Muscle layer of colon (tissue), 2 donors: ENCODE measurements at regions not wholly inside any gene's neighbourhood (a gene's known extent, or its start where the extent isn't known, plus 50 kb on each side); places are given as distances from the start of the nearest gene placed in this dataset.
"Not testable (repeated sequence)": the region's sequence is repeated elsewhere in the genome, so short reads cannot be mapped to it uniquely, and the experiment has no call there.

ENCODE experiments used
- H3K27ac ChIP-seq: one replicate; pipeline ENCODE4 v1.7.0; 2013; ENCODE audit warnings: low read depth, mild to moderate bottlenecking, low read length, moderate library complexity
- H3K27me3 ChIP-seq, 2 donors: one replicate each; pipeline ENCODE4 v1.7.0; 2013; ENCODE audit warnings: low read length in 2 of 2, mild to moderate bottlenecking in 2 of 2; ENCODE audit not compliant: insufficient read depth in 2 of 2, control insufficient read depth in 1 of 2
- H3K36me3 ChIP-seq: one replicate; pipeline ENCODE4 v1.7.0; 2013; ENCODE audit warnings: mild to moderate bottlenecking, low read length; ENCODE audit not compliant: insufficient read depth
- H3K4me1 ChIP-seq: one replicate; pipeline ENCODE4 v1.7.0; 2013; ENCODE audit warnings: mild to moderate bottlenecking, low read length; ENCODE audit not compliant: insufficient read depth
- H3K4me3 ChIP-seq, 2 donors: one replicate each; pipeline ENCODE4 v1.7.0; 2013; ENCODE audit warnings: low read length in 2 of 2, low read depth in 1 of 2, mild to moderate bottlenecking in 1 of 2, moderate library complexity in 1 of 2
- H3K9ac ChIP-seq: one replicate; pipeline ENCODE4 v1.7.0; 2013; ENCODE audit warnings: low read length
- H3K9me3 ChIP-seq: one replicate; pipeline ENCODE4 v1.7.0; 2013; ENCODE audit warnings: mild to moderate bottlenecking, low read length
- donor health status: abdominal sarcoma.
- donor health status: Adenocarcinoma of cecum.

GRCh38 chr5:165014439-165014838, 1509.0 kb downstream of the MAT2B start:
- no peaks in the 10 kb centered on the region for H3K27me3 ChIP-seq
- H3K27ac ChIP-seq, result no peak overlapping the region
- H3K36me3 ChIP-seq, result no peaks in the 10 kb centered on the region
- no peaks in the 10 kb centered on the region for H3K9me3 ChIP-seq
- peaks cover 10% of the 10 kb centered on the region for H3K4me1 ChIP-seq
- H3K4me3 ChIP-seq, result no peak overlapping the region
- no peak overlapping the region for H3K9ac ChIP-seq

- H3K4me1 ChIP-seq, result peaks cover 10% of the 10 kb centered on the region
- no peak overlapping the region for H3K27ac ChIP-seq
- no peak overlapping the region for H3K9ac ChIP-seq
- H3K9me3 ChIP-seq, result no peaks in the 10 kb centered on the region
- no peaks in the 10 kb centered on the region for H3K27me3 ChIP-seq
- H3K4me3 ChIP-seq, result no peak overlapping the region
- H3K36me3 ChIP-seq, result no peaks in the 10 kb centered on the region
Observed at GRCh38 chr5:165015126-165015525, 1509.7 kb downstream of the MAT2B start.

- no peaks in the 10 kb centered on the region for H3K9me3 ChIP-seq
- H3K36me3 ChIP-seq, result no peaks in the 10 kb centered on the region
- H3K27ac ChIP-seq, result no peak overlapping the region
- H3K9ac ChIP-seq, result no peak overlapping the region
- no peaks in the 10 kb centered on the region for H3K27me3 ChIP-seq
- H3K4me3 ChIP-seq, result no peak overlapping the region
- H3K4me1 ChIP-seq, result peaks cover 10% of the 10 kb centered on the region
Observed at GRCh38 chr5:165015547-165015946, 1510.1 kb downstream of the MAT2B start.

- H3K4me1 ChIP-seq, result no peaks in the 10 kb centered on the region
- no peaks in the 10 kb centered on the region for H3K9me3 ChIP-seq
- H3K27ac ChIP-seq, result no peak overlapping the region
- H3K9ac ChIP-seq, result no peak overlapping the region
- H3K27me3 ChIP-seq, result no peaks in the 10 kb centered on the region
- H3K4me3 ChIP-seq, result no peak overlapping the region
- H3K36me3 ChIP-seq, result no peaks in the 10 kb centered on the region
Observed at GRCh38 chr5:165026971-165027370, 1521.6 kb downstream of the MAT2B start.

GRCh38 chr5:165028356-165028755, 1522.9 kb downstream of the MAT2B start:
- Histone ChIP-seq H3K4me3 (no peak overlapping the region), H3K36me3 (no peaks in the 10 kb centered on the region), H3K9ac (no peak overlapping the region), H3K27me3 (no peaks in the 10 kb centered on the region), H3K9me3 (no peaks in the 10 kb centered on the region), H3K4me1 (no peaks in the 10 kb centered on the region), H3K27ac (no peak overlapping the region)

GRCh38 chr5:165029099-165029870, 1523.9 kb downstream of the MAT2B start:
- Histone ChIP-seq H3K9me3 (no peaks in the 10 kb centered on the region), H3K27ac (no peak overlapping the region), H3K36me3 (no peaks in the 10 kb centered on the region), H3K9ac (no peak overlapping the region), H3K4me1 (no peaks in the 10 kb centered on the region), H3K27me3 (no peaks in the 10 kb centered on the region), H3K4me3 (no peak overlapping the region)

GRCh38 chr5:165030971-165031370, 1525.6 kb downstream of the MAT2B start:
- no peak overlapping the region for H3K4me3 ChIP-seq
- no peaks in the 10 kb centered on the region for H3K36me3 ChIP-seq
- no peaks in the 10 kb centered on the region for H3K27me3 ChIP-seq
- H3K9me3 ChIP-seq, result no peaks in the 10 kb centered on the region
- H3K4me1 ChIP-seq, result no peaks in the 10 kb centered on the region
- no peak overlapping the region for H3K27ac ChIP-seq
- H3K9ac ChIP-seq, result no peak overlapping the region

- Histone ChIP-seq H3K9me3 (no peaks in the 10 kb centered on the region), H3K4me3 (no peak overlapping the region), H3K36me3 (no peaks in the 10 kb centered on the region), H3K9ac (no peak overlapping the region), H3K4me1 (no peaks in the 10 kb centered on the region), H3K27ac (no peak overlapping the region), H3K27me3 (no peaks in the 10 kb centered on the region)
Observed at GRCh38 chr5:165031371-165031770, 1526.0 kb downstream of the MAT2B start.

GRCh38 chr5:165035520-165035919, 1530.1 kb downstream of the MAT2B start:
- Histone ChIP-seq H3K36me3 (no peaks in the 10 kb centered on the region), H3K4me3 (no peak overlapping the region), H3K4me1 (no peaks in the 10 kb centered on the region), H3K27me3 (no peaks in the 10 kb centered on the region), H3K27ac (no peak overlapping the region), H3K9ac (no peak overlapping the region), H3K9me3 (no peaks in the 10 kb centered on the region)

GRCh38 chr5:165039748-165040147, 1534.3 kb downstream of the MAT2B start:
- no peak overlapping the region for H3K27ac ChIP-seq
- no peaks in the 10 kb centered on the region for H3K9me3 ChIP-seq
- H3K4me3 ChIP-seq, result no peak overlapping the region
- H3K9ac ChIP-seq, result no peak overlapping the region
- no peaks in the 10 kb centered on the region for H3K36me3 ChIP-seq
- no peaks in the 10 kb centered on the region for H3K4me1 ChIP-seq
- H3K27me3 ChIP-seq, result no peaks in the 10 kb centered on the region

GRCh38 chr5:165045941-165046340, 1540.5 kb downstream of the MAT2B start:
- H3K27ac ChIP-seq, H3K4me3 ChIP-seq, H3K36me3 ChIP-seq, H3K9me3 ChIP-seq, H3K4me1 ChIP-seq, H3K9ac ChIP-seq, H3K27me3 ChIP-seq: not testable (repeated sequence)

GRCh38 chr5:165055476-165055875, 1550.1 kb downstream of the MAT2B start:
- no peak overlapping the region for H3K9ac ChIP-seq
- no peaks in the 10 kb centered on the region for H3K27me3 ChIP-seq
- no peaks in the 10 kb centered on the region for H3K36me3 ChIP-seq
- no peaks in the 10 kb centered on the region for H3K4me1 ChIP-seq
- no peak overlapping the region for H3K27ac ChIP-seq
- H3K9me3 ChIP-seq, result no peaks in the 10 kb centered on the region
- no peak overlapping the region for H3K4me3 ChIP-seq
